ENCODE measurements at regions not wholly inside any gene's neighbourhood (a gene's known extent, or its start where the extent isn't known, plus 50 kb on each side); places are given as distances from the start of the nearest gene placed in this dataset.

GRCh38 chr1:71269818-71270217 lies 189.0 kb upstream of the ZRANB2 start:
- TF ChIP-seq FOXM1 (IDR thresholded peaks at IDR 0.05; ENCODE audit: borderline replicate concordance, low read depth) = no peak

GRCh38 chr1:71269179-71269578 lies 188.3 kb upstream of the ZRANB2 start:
- TF ChIP-seq USF1 (IDR thresholded peaks at IDR 0.05) (no peak), YY1 (IDR thresholded peaks at IDR 0.05; ENCODE audit: low read depth) (no peak), EP300 (IDR thresholded peaks at IDR 0.05; ENCODE audit: borderline replicate concordance) (no peak), NFIC (IDR thresholded peaks at IDR 0.05) (no peak), FOXM1 (IDR thresholded peaks at IDR 0.05; ENCODE audit: borderline replicate concordance, low read depth) (no peak)

GRCh38 chr1:71267220-71267619 lies 186.4 kb upstream of the ZRANB2 start:
- TF ChIP-seq CEBPB (IDR thresholded peaks at IDR 0.05) (no peak), TAF1 (IDR thresholded peaks at IDR 0.05; ENCODE audit: low read depth) (no peak), EP300 (IDR thresholded peaks at IDR 0.05; ENCODE audit: borderline replicate concordance) (no peak), REST (IDR thresholded peaks at IDR 0.05; ENCODE audit: low read depth) (no peak), RAD21 (IDR thresholded peaks at IDR 0.05; ENCODE audit: low read depth) (no peak), FOXM1 (IDR thresholded peaks at IDR 0.05; ENCODE audit: borderline replicate concordance, low read depth) (no peak), USF1 (IDR thresholded peaks at IDR 0.05) (no peak), TEAD4 (IDR thresholded peaks at IDR 0.05) (no peak), ZBTB7A (IDR thresholded peaks at IDR 0.05; ENCODE audit: low read depth) (no peak), MAX (IDR thresholded peaks at IDR 0.05) (no peak), NFIC (IDR thresholded peaks at IDR 0.05) (no peak), EGR1 (IDR thresholded peaks at IDR 0.05) (no peak), TCF12 (IDR thresholded peaks at IDR 0.05; ENCODE audit: low read depth) (no peak), YY1 (IDR thresholded peaks at IDR 0.05; ENCODE audit: low read depth) (no peak), CREB1 (IDR thresholded peaks at IDR 0.05; ENCODE audit: low read depth) (no peak)

- TF ChIP-seq CREB1 (IDR thresholded peaks at IDR 0.05; ENCODE audit: low read depth) (no peak), TEAD4 (IDR thresholded peaks at IDR 0.05) (no peak), EP300 (IDR thresholded peaks at IDR 0.05; ENCODE audit: borderline replicate concordance) (no peak), EGR1 (IDR thresholded peaks at IDR 0.05) (no peak), REST (IDR thresholded peaks at IDR 0.05; ENCODE audit: low read depth) (no peak), TCF12 (IDR thresholded peaks at IDR 0.05; ENCODE audit: low read depth) (no peak), NFIC (IDR thresholded peaks at IDR 0.05) (no peak), ZBTB7A (IDR thresholded peaks at IDR 0.05; ENCODE audit: low read depth) (no peak), MAX (IDR thresholded peaks at IDR 0.05) (no peak), USF1 (IDR thresholded peaks at IDR 0.05) (no peak), TAF1 (IDR thresholded peaks at IDR 0.05; ENCODE audit: low read depth) (no peak), FOXM1 (IDR thresholded peaks at IDR 0.05; ENCODE audit: borderline replicate concordance, low read depth) (no peak), CEBPB (IDR thresholded peaks at IDR 0.05) (no peak), YY1 (IDR thresholded peaks at IDR 0.05; ENCODE audit: low read depth) (no peak), RAD21 (IDR thresholded peaks at IDR 0.05; ENCODE audit: low read depth) (no peak)
These were observed 183.2 kb upstream of the ZRANB2 start for GRCh38 chr1:71264039-71264438.

GRCh38 chr1:71262970-71263369 lies 182.1 kb upstream of the ZRANB2 start:
- TF ChIP-seq TCF12 (IDR thresholded peaks at IDR 0.05; ENCODE audit: low read depth) (no peak), NFIC (IDR thresholded peaks at IDR 0.05) (no peak), REST (IDR thresholded peaks at IDR 0.05; ENCODE audit: low read depth) (no peak), MAX (IDR thresholded peaks at IDR 0.05) (no peak), USF1 (IDR thresholded peaks at IDR 0.05) (no peak), FOXM1 (IDR thresholded peaks at IDR 0.05; ENCODE audit: borderline replicate concordance, low read depth) (no peak), RAD21 (IDR thresholded peaks at IDR 0.05; ENCODE audit: low read depth) (no peak), EGR1 (IDR thresholded peaks at IDR 0.05) (no peak)
